K562 (cell line): ENCODE measurements at regions not wholly inside any gene's neighbourhood (a gene's known extent, or its start where the extent isn't known, plus 50 kb on each side); places are given as distances from the start of the nearest gene placed in this dataset.

Experiments
- CTCF ChIP-seq, 3 experiments: IDR thresholded peaks in 2 of 3; conservative IDR thresholded peaks in 1 of 3; 2 replicates each; pipeline ENCODE4 v1.5.1; 2011 to 2012; ENCODE audit warnings: low read length in 3 of 3, mild to moderate bottlenecking in 3 of 3, control low read depth in 2 of 3, improper control_type of control experiment in 1 of 3, inconsistent platforms in 1 of 3, low read depth in 1 of 3, mixed read lengths in 1 of 3, moderate library complexity in 1 of 3; ENCODE audit not compliant: insufficient read depth in 2 of 3
- EP300 ChIP-seq: IDR thresholded peaks from 2 replicates; pipeline ENCODE4 v1.6.1; 2012; ENCODE audit warnings: low read length, improper control_type of control experiment
- ERF ChIP-seq: fragments of 450-650 bp; formaldehyde crosslinking; IDR thresholded peaks from 2 replicates; pipeline ENCODE4 v1.4.0; 2020; ENCODE audit warnings: mild to moderate bottlenecking, mixed read lengths
- MEF2A ChIP-seq: IDR thresholded peaks from 2 replicates; pipeline ENCODE4 v1.6.1; 2011; ENCODE audit warnings: low read depth, mild to moderate bottlenecking, low read length, moderate library complexity; ENCODE audit not compliant: control insufficient read depth
- POLR2AphosphoS5 ChIP-seq: IDR thresholded peaks from 2 replicates; pipeline ENCODE4 v1.6.1; 2011; ENCODE audit warnings: mild to moderate bottlenecking, low read depth, low read length, moderate library complexity; ENCODE audit not compliant: control insufficient read depth, insufficient read depth
- PTBP1 ChIP-seq: fragments of 200-400 bp; formaldehyde crosslinking; IDR thresholded peaks from 2 replicates; pipeline ENCODE4 v1.6.1; 2017; ENCODE audit warnings: low read depth, low read length
- RBBP5 ChIP-seq: fragments of 200-600 bp; sonication (generic); IDR thresholded peaks from 2 replicates; pipeline ENCODE4 v1.6.1; 2012; ENCODE audit warnings: borderline replicate concordance, mild to moderate bottlenecking, low read length, control low read depth, inconsistent platforms; ENCODE audit not compliant: insufficient read depth, poor library complexity, severe bottlenecking
- SAFB2 ChIP-seq: fragments of 200-400 bp; formaldehyde crosslinking; IDR thresholded peaks from 2 replicates; pipeline ENCODE4 v1.6.1; 2018; ENCODE audit warnings: borderline replicate concordance, low read length, low read depth, moderate library complexity; ENCODE audit not compliant: severe bottlenecking
- TBP ChIP-seq: optimal IDR thresholded peaks from 2 replicates; pipeline ENCODE3; 2011; ENCODE audit warnings: low read depth, low read length, improper control_type of control experiment
- YY1 ChIP-seq, 3 experiments: IDR thresholded peaks; 2 replicates each; pipeline ENCODE4 v1.6.1; 2011; ENCODE audit warnings: low read length in 2 of 3, mild to moderate bottlenecking in 2 of 3, moderate library complexity in 2 of 3, borderline replicate concordance in 1 of 3, control low read depth in 1 of 3, low read depth in 1 of 3; ENCODE audit not compliant: insufficient read depth in 3 of 3, insufficient replicate concordance in 2 of 3, control insufficient read depth in 1 of 3, insufficient read length in 1 of 3; ENCODE audit errors: extremely low read depth in 1 of 3
- ZNF609 ChIP-seq: sonication (generic); formaldehyde crosslinking; IDR thresholded peaks from 2 replicates; pipeline ENCODE4 v1.8.1; 2023; ENCODE audit warnings: missing genetic modification reagents, mild to moderate bottlenecking, borderline replicate concordance
- TF ChIP-seq, protein P1 (sequence below): fragments of 200-800 bp; sonication (Bioruptor generic); IDR thresholded peaks from 2 replicates; pipeline ENCODE4 v1.6.1; 2016; ENCODE audit warnings: missing genetic modification characterization, missing compliant biosample characterization

DNA sequence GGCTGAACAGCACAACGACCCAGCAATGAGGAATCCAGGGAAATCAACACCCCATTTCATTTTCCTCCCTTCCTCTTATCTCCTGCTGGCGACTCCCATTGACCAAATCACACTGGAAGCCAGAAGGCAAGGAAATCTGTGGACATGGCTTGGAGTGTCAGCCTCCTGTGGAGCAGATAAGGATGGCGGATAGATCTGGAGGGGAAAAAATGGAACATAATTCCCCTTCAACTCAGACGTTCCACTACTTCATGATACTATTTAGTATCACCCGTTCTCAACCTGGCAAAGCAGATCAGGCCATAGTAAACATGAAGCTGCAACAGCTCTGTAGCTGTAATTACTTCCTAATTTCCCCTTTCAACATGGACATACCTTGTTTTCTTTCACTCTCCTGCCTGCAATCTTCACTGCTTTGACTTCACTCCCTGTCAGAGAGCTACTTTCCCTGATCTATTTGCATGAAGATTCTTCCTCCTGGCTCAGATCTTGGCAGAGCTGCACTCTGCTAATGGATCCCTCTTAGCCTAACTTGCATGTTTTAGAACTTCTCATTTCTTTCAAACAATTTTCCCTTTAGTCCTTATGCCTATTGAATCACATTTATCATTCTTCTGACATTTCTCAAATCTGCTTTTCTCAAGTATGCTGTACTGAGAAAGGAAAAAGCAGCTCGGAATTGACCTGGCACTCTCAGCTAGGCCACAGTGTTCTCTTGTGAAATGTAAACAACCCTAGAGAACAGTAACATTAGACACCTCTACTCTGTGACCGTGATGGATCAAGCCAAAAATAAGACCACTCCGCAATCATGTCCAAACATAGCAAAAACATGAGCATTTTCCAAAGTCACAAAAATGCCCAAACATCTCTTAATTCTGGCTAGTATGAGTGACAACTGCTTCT is 135.1 kb downstream of the ETNK1 start:
- TF ChIP-seq RBBP5 = no peak
- no peak for TF ChIP-seq POLR2AphosphoS5
- TF ChIP-seq, protein P1, sequence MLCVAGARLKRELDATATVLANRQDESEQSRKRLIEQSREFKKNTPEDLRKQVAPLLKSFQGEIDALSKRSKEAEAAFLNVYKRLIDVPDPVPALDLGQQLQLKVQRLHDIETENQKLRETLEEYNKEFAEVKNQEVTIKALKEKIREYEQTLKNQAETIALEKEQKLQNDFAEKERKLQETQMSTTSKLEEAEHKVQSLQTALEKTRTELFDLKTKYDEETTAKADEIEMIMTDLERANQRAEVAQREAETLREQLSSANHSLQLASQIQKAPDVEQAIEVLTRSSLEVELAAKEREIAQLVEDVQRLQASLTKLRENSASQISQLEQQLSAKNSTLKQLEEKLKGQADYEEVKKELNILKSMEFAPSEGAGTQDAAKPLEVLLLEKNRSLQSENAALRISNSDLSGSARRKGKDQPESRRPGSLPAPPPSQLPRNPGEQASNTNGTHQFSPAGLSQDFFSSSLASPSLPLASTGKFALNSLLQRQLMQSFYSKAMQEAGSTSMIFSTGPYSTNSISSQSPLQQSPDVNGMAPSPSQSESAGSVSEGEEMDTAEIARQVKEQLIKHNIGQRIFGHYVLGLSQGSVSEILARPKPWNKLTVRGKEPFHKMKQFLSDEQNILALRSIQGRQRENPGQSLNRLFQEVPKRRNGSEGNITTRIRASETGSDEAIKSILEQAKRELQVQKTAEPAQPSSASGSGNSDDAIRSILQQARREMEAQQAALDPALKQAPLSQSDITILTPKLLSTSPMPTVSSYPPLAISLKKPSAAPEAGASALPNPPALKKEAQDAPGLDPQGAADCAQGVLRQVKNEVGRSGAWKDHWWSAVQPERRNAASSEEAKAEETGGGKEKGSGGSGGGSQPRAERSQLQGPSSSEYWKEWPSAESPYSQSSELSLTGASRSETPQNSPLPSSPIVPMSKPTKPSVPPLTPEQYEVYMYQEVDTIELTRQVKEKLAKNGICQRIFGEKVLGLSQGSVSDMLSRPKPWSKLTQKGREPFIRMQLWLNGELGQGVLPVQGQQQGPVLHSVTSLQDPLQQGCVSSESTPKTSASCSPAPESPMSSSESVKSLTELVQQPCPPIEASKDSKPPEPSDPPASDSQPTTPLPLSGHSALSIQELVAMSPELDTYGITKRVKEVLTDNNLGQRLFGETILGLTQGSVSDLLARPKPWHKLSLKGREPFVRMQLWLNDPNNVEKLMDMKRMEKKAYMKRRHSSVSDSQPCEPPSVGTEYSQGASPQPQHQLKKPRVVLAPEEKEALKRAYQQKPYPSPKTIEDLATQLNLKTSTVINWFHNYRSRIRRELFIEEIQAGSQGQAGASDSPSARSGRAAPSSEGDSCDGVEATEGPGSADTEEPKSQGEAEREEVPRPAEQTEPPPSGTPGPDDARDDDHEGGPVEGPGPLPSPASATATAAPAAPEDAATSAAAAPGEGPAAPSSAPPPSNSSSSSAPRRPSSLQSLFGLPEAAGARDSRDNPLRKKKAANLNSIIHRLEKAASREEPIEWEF (CRISPR knock-in tag) = no peak
- no peak for TF ChIP-seq YY1 (IDR thresholded peaks at IDR 0.05; ENCODE audit: borderline replicate concordance in 1 of 3, control insufficient read depth in 1 of 3, extremely low read depth in 1 of 3, insufficient read depth in 3 of 3, insufficient read length in 1 of 3, insufficient replicate concordance in 2 of 3, low read depth in 1 of 3, low read length in 2 of 3)
- TF ChIP-seq SAFB2 = no peak
- TF ChIP-seq MEF2A = no peak
- TF ChIP-seq TBP = no peak
- TF ChIP-seq ERF = no peak
- TF ChIP-seq ZNF609 (CRISPR knock-in tag) = no peak
- no peak for TF ChIP-seq EP300
- TF ChIP-seq CTCF (IDR thresholded peaks at IDR 0.05 in 2 of 3, conservative IDR thresholded peaks at IDR 0.05 in 1 of 3; ENCODE audit: insufficient read depth in 2 of 3, low read depth in 1 of 3, low read length in 3 of 3) = no peak
- no peak for TF ChIP-seq PTBP1
